ENCODE measurements at regions not wholly inside any gene's neighbourhood (a gene's known extent, or its start where the extent isn't known, plus 50 kb on each side); places are given as distances from the start of the nearest gene placed in this dataset.
"Not testable (repeated sequence)": the region's sequence is repeated elsewhere in the genome, so short reads cannot be mapped to it uniquely, and the experiment has no call there.

GRCh38 chr2:132365963-132366362 is 50.6 kb upstream of the GPR39 start:
- TF ChIP-seq ZNF511 (CRISPR knock-in tag; IDR thresholded peaks at IDR 0.05); CBX2 (IDR thresholded peaks at IDR 0.05; ENCODE audit: insufficient read depth, low read length, poor library complexity, severe bottlenecking); CTCF (IDR thresholded peaks at IDR 0.05 in 2 of 3, conservative IDR thresholded peaks at IDR 0.05 in 1 of 3; ENCODE audit: insufficient read depth in 2 of 3, low read depth in 1 of 3, low read length in 3 of 3): not testable (repeated sequence)
